ENCODE measurements at regions not wholly inside any gene's neighbourhood (a gene's known extent, or its start where the extent isn't known, plus 50 kb on each side); places are given as distances from the start of the nearest gene placed in this dataset.

DNA sequence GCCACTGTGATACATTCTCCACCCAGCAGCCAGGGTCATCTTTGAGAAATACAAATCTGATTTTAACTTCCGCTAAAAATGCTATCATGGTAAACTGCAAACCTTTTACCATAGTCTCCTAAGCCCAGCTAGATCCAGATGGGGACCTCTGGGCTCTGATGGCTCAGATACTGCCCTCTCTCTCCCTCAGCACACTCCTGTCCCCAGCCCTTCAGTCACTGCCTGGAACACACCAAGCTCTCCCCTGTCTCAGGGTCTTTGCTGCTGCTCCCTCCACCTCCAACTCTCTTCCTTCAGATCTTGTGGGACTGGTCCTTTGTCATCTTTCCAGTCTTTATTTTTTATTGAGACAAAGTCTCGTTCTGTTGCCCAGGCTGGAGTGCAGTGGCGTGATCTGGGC, 65.1 kb downstream of the SPRY4 start:
- TF ChIP-seq, protein P1, sequence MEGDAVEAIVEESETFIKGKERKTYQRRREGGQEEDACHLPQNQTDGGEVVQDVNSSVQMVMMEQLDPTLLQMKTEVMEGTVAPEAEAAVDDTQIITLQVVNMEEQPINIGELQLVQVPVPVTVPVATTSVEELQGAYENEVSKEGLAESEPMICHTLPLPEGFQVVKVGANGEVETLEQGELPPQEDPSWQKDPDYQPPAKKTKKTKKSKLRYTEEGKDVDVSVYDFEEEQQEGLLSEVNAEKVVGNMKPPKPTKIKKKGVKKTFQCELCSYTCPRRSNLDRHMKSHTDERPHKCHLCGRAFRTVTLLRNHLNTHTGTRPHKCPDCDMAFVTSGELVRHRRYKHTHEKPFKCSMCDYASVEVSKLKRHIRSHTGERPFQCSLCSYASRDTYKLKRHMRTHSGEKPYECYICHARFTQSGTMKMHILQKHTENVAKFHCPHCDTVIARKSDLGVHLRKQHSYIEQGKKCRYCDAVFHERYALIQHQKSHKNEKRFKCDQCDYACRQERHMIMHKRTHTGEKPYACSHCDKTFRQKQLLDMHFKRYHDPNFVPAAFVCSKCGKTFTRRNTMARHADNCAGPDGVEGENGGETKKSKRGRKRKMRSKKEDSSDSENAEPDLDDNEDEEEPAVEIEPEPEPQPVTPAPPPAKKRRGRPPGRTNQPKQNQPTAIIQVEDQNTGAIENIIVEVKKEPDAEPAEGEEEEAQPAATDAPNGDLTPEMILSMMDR (IDR thresholded peaks at IDR 0.05; ENCODE audit: insufficient read depth, missing control alignments) = no peak
- FAIRE-seq = no peak
- no peak for DNase-seq (ENCODE audit: insufficient read length, low spot score)

GRCh38 chr5:142255831-142256230, 69.0 kb downstream of the SPRY4 start:
- no peak for FAIRE-seq
- TF ChIP-seq, protein P1 (IDR thresholded peaks at IDR 0.05; ENCODE audit: insufficient read depth, missing control alignments) = no peak
- no peak for DNase-seq (ENCODE audit: insufficient read length, low spot score)

- TF ChIP-seq, protein P1 (IDR thresholded peaks at IDR 0.05; ENCODE audit: insufficient read depth, missing control alignments) = no peak
- no peak for DNase-seq (ENCODE audit: insufficient read length, low spot score)
- FAIRE-seq = no peak
These were observed 70.4 kb downstream of the SPRY4 start for GRCh38 chr5:142254431-142254830.

GRCh38 chr5:142253938-142254337, 70.9 kb downstream of the SPRY4 start:
- TF ChIP-seq, protein P1 (IDR thresholded peaks at IDR 0.05; ENCODE audit: insufficient read depth, missing control alignments) = no peak
- FAIRE-seq = no peak
- no peak for DNase-seq (ENCODE audit: insufficient read length, low spot score)

- FAIRE-seq (no peak), DNase-seq (ENCODE audit: insufficient read length, low spot score) (no peak)
- TF ChIP-seq, protein P1 (IDR thresholded peaks at IDR 0.05; ENCODE audit: insufficient read depth, missing control alignments) = no peak
These were observed 74.7 kb downstream of the SPRY4 start for GRCh38 chr5:142250119-142250518.

DNA sequence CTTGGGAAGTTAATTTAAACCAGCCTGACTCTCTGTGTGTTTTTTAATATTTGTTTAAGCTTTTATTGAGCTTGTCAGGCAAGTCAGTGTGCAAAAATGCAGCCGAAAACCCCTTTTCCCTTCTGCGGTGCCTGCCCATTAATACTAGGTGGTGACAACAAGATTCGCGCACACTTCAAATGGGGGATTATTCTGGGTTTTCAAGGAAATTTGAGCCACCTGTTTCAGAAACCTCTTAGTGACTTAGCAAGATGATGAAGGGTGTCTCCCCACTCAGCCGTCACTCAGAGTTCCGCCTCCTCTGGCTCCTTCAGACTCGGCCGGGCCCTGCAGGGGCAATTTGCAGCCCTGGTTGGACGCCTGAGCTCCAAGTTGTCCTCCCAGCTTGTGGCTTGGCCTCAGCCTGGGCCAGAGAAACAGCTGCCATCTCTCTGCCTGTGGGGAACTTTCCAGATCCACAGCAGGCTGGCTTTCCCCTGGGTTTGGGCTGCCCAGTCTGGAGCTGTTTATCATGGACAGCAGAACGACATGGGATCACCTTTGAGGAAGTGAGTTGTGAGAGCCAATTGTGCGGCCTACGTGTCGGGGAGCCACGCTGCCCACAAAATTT, 75.9 kb downstream of the SPRY4 start:
- TF ChIP-seq, protein P1 (IDR thresholded peaks at IDR 0.05; ENCODE audit: insufficient read depth, missing control alignments) = no peak
- DNase-seq (ENCODE audit: insufficient read length, low spot score) (no peak), FAIRE-seq (no peak)

DNA sequence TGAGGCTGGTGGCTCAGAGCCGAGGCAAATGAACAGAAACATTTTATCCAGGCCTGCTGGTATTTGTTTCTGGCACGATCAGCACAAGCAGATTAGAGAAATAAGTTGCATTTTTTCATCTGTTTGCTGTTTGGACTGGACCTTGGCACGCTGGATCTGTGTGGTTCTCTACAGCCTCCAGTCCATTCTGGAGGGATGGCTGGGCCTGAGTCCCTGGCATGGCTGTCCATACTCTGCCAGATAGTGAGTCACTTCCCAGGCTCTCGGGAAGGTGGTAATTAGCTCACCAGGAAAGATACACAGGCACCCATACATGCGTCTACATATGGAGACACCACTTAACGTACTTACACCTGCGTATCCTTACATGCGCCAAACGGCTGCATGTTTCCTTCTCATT, 78.6 kb downstream of the SPRY4 start:
- no peak for FAIRE-seq
- DNase-seq (ENCODE audit: insufficient read length, low spot score) = no peak

More for the DNA sequence above, 78.6 kb downstream of the SPRY4 start:
- TF ChIP-seq, protein P1 (IDR thresholded peaks at IDR 0.05; ENCODE audit: insufficient read depth, missing control alignments) = no peak

Measured in D721Med (cell line).